HEK293 (cell line): ENCODE measurements at regions not wholly inside any gene's neighbourhood (a gene's known extent, or its start where the extent isn't known, plus 50 kb on each side); places are given as distances from the start of the nearest gene placed in this dataset.

Experiments
- CTCF ChIA-PET: fragments of 350-600 bp; formaldehyde crosslinking; extraction: SDS; loops from one replicate; lab custom pipeline; 2021; ENCODE audit warnings: antibody characterized with exemption; lab: Yijun Ruan, JAX
- POLR2A ChIA-PET: fragments of 300-600 bp; formaldehyde crosslinking; extraction: SDS; loops from one replicate; lab custom pipeline; 2020; ENCODE audit warnings: antibody characterized with exemption, inconsistent platforms; lab: Yijun Ruan, JAX
- H3K27ac ChIP-seq: fragments of 200-500 bp; sonication (Bioruptor generic); 2 replicates; pipeline ENCODE4 v1.5.1; 2014; ENCODE audit warnings: low read depth, low read length, control low read depth, inconsistent platforms; ENCODE audit errors: extremely low read depth
- H3K36me3 ChIP-seq, 2 experiments: fragments of 200-500 bp in 1 of 2; sonication (Bioruptor generic) in 1 of 2; 1 replicate in 1 of 2; 2 replicates in 1 of 2; pipeline ENCODE4 v1.5.1; 2014 to 2017; ENCODE audit warnings: inconsistent platforms in 2 of 2, low read length in 2 of 2; ENCODE audit not compliant: control insufficient read depth in 2 of 2, insufficient read depth in 1 of 2
- H3K4me1 ChIP-seq: fragments of 200-500 bp; sonication (Bioruptor generic); 2 replicates; pipeline ENCODE4 v1.5.1; 2014; ENCODE audit warnings: mild to moderate bottlenecking, low read length, inconsistent platforms; ENCODE audit not compliant: control insufficient read depth, insufficient read depth
- H3K4me3 ChIP-seq: 2 replicates; pipeline ENCODE4 v1.5.1; 2011; ENCODE audit warnings: low read depth, mild to moderate bottlenecking, control low read depth, low read length, moderate library complexity
- H3K9me3 ChIP-seq: fragments of 200-500 bp; sonication (Bioruptor generic); 2 replicates; pipeline ENCODE4 v1.5.1; 2014; ENCODE audit warnings: low read depth, low read length, inconsistent platforms; ENCODE audit not compliant: control insufficient read depth, insufficient read depth
- EGR2 ChIP-seq: fragments of 450-650 bp; formaldehyde crosslinking; IDR thresholded peaks from 2 replicates; pipeline ENCODE4 v1.5.1; 2016; ENCODE audit warnings: low read depth, missing biosample characterization, missing genetic modification characterization
- MEIS1 ChIP-seq: sonication (generic); formaldehyde crosslinking; IDR thresholded peaks from 2 replicates; pipeline ENCODE4 v1.8.1; 2022; ENCODE audit warnings: missing genetic modification reagents, mild to moderate bottlenecking, borderline replicate concordance
- OSR2 ChIP-seq: fragments of 450-650 bp; formaldehyde crosslinking; IDR thresholded peaks from 2 replicates; pipeline ENCODE4 v1.5.1; 2016; ENCODE audit warnings: missing biosample characterization, missing genetic modification characterization
- REPIN1 ChIP-seq: fragments of 450-650 bp; formaldehyde crosslinking; IDR thresholded peaks from 2 replicates; pipeline ENCODE4 v1.5.1; 2017; ENCODE audit warnings: missing biosample characterization, missing genetic modification characterization, low read depth
- ZFP69B ChIP-seq: fragments of 450-650 bp; formaldehyde crosslinking; IDR thresholded peaks from 2 replicates; pipeline ENCODE4 v1.5.1; 2016; ENCODE audit warnings: missing biosample characterization, missing genetic modification characterization
- ZIC2 ChIP-seq: fragments of 450-650 bp; formaldehyde crosslinking; IDR thresholded peaks from 2 replicates; pipeline ENCODE4 v1.5.1; 2016; ENCODE audit warnings: missing biosample characterization, missing genetic modification characterization
- ZNF174 ChIP-seq: fragments of 450-650 bp; formaldehyde crosslinking; IDR thresholded peaks from 2 replicates; pipeline ENCODE4 v1.5.0; 2017; ENCODE audit warnings: missing biosample characterization, mild to moderate bottlenecking, missing genetic modification characterization
- ZNF211 ChIP-seq: fragments of 450-650 bp; formaldehyde crosslinking; IDR thresholded peaks from 2 replicates; pipeline ENCODE4 v1.5.1; 2016; ENCODE audit warnings: low read depth, missing biosample characterization, missing genetic modification characterization
- ZNF292 ChIP-seq: fragments of 450-650 bp; formaldehyde crosslinking; IDR thresholded peaks from 2 replicates; pipeline ENCODE4 v1.5.1; 2016; ENCODE audit warnings: low read depth, missing biosample characterization, missing genetic modification characterization, borderline replicate concordance
- ZNF302 ChIP-seq: fragments of 450-650 bp; formaldehyde crosslinking; IDR thresholded peaks from 2 replicates; pipeline ENCODE4 v1.5.1; 2016; ENCODE audit warnings: missing biosample characterization, missing genetic modification characterization, low read depth
- ZNF530 ChIP-seq: fragments of 450-650 bp; formaldehyde crosslinking; IDR thresholded peaks from 2 replicates; pipeline ENCODE4 v1.5.1; 2016; ENCODE audit warnings: low read depth, missing biosample characterization, missing genetic modification characterization
- ZNF555 ChIP-seq: fragments of 450-650 bp; formaldehyde crosslinking; conservative IDR thresholded peaks from 2 replicates; pipeline ENCODE4 v1.5.1; 2017; ENCODE audit warnings: missing biosample characterization, mild to moderate bottlenecking, missing genetic modification characterization, inconsistent platforms
- ZNF560 ChIP-seq: fragments of 450-650 bp; formaldehyde crosslinking; IDR thresholded peaks from 2 replicates; pipeline ENCODE4 v1.5.1; 2017; ENCODE audit warnings: missing biosample characterization, missing genetic modification characterization, borderline replicate concordance
- ZNF571 ChIP-seq: fragments of 450-650 bp; formaldehyde crosslinking; IDR thresholded peaks from 2 replicates; pipeline ENCODE4 v1.5.0; 2017; ENCODE audit warnings: missing biosample characterization, missing genetic modification characterization
- ZNF585B ChIP-seq: fragments of 450-650 bp; formaldehyde crosslinking; IDR thresholded peaks from 2 replicates; pipeline ENCODE4 v1.5.1; 2016; ENCODE audit warnings: missing biosample characterization, missing genetic modification characterization
- ZNF624 ChIP-seq: fragments of 450-650 bp; formaldehyde crosslinking; IDR thresholded peaks from 2 replicates; pipeline ENCODE4 v1.5.1; 2017; ENCODE audit warnings: missing biosample characterization, missing genetic modification characterization
- ZNF658 ChIP-seq: fragments of 450-650 bp; formaldehyde crosslinking; IDR thresholded peaks from 2 replicates; pipeline ENCODE4; 2016; ENCODE audit warnings: missing biosample characterization, missing genetic modification characterization
- ZNF707 ChIP-seq: fragments of 450-650 bp; formaldehyde crosslinking; IDR thresholded peaks from 2 replicates; pipeline ENCODE4 v1.5.1; 2016; ENCODE audit warnings: missing biosample characterization, missing genetic modification characterization
- ZNF785 ChIP-seq: fragments of 450-650 bp; formaldehyde crosslinking; IDR thresholded peaks from 2 replicates; pipeline ENCODE4 v1.5.1; 2016; ENCODE audit warnings: missing biosample characterization, missing genetic modification characterization
- TF ChIP-seq, protein P1 (sequence below): fragments of 450-650 bp; formaldehyde crosslinking; IDR thresholded peaks from 2 replicates; pipeline ENCODE4 v1.5.1; 2016; ENCODE audit warnings: missing biosample characterization, missing genetic modification characterization
- TF ChIP-seq, protein P2 (sequence below): sonication (generic); formaldehyde crosslinking; IDR thresholded peaks from 2 replicates; pipeline ENCODE4 v1.8.1; 2022; ENCODE audit warnings: mild to moderate bottlenecking, moderate library complexity, missing genetic modification reagents
- TF ChIP-seq, protein P3 (sequence below): fragments of 450-650 bp; IDR thresholded peaks from 2 replicates; pipeline ENCODE4 v1.5.1; 2018; ENCODE audit warnings: missing biosample characterization, mild to moderate bottlenecking, missing genetic modification characterization
- TF ChIP-seq, protein P4 (sequence below): fragments of 450-650 bp; formaldehyde crosslinking; IDR thresholded peaks from 2 replicates; pipeline ENCODE4 v1.5.1; 2016; ENCODE audit warnings: missing biosample characterization, missing genetic modification characterization

- no peak for TF ChIP-seq ZNF707
Measured at GRCh38 chr4:160848901-160849760, 1314.7 kb downstream of the FSTL5 start (continued).

DNA sequence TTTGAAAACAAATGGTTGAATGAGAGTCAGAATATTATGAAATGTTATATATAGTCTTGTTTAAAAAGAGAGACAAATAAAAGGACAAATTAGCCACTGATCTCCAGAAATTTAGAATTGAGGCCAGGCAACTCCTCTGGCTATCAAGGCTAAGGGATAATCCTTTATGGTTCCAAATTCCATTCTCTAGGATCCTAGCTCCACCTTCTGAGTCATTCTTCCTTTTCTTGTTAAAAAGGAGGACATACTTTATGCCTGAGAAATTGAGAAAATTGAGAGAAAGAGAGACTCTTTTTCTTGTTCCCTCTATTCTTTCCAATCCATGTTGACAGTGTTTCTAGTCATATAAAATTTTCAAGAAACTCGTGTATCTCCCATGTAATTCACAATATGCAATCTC, 1299.5 kb downstream of the FSTL5 start:
- POLR2A ChIA-PET = no interaction called here
- TF ChIP-seq, protein P1, sequence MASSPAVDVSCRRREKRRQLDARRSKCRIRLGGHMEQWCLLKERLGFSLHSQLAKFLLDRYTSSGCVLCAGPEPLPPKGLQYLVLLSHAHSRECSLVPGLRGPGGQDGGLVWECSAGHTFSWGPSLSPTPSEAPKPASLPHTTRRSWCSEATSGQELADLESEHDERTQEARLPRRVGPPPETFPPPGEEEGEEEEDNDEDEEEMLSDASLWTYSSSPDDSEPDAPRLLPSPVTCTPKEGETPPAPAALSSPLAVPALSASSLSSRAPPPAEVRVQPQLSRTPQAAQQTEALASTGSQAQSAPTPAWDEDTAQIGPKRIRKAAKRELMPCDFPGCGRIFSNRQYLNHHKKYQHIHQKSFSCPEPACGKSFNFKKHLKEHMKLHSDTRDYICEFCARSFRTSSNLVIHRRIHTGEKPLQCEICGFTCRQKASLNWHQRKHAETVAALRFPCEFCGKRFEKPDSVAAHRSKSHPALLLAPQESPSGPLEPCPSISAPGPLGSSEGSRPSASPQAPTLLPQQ (tag by site-specific recombination) = no peak
- TF ChIP-seq MEIS1 (CRISPR knock-in tag) (no peak), ZNF530 (tag by site-specific recombination) (no peak), ZNF571 (tag by site-specific recombination) (no peak), ZNF302 (tag by site-specific recombination) (no peak), EGR2 (tag by site-specific recombination) (no peak), ZNF658 (tag by site-specific recombination) (no peak), ZNF560 (no peak), ZFP69B (tag by site-specific recombination) (no peak), ZNF292 (tag by site-specific recombination) (no peak)
- CTCF ChIA-PET = no interaction called here

DNA sequence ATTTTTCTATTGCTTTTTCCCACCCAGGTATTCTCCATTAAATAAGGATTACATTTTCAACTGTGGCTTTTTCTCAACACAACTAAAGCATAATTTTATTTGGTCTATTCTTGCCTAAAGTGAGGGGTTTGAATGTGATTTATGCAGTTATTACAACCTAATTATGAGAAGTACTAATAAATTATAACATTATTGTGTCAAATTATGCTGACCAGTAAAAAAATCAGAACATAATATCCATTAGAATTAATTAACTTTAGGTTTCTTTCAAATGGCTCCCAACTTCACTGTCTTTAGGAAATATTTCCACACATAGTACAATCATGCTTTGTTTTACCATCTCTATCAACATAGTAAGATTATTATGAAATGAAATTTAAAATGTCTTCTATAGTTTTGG, 1293.9 kb downstream of the FSTL5 start:
- H3K27ac ChIP-seq = no peak overlapping the region
- no peak overlapping the region for H3K4me3 ChIP-seq
- ChIA-PET CTCF (no interaction called here), POLR2A (no interaction called here)
- H3K4me1 ChIP-seq = no peaks in the 10 kb centered on the region
- TF ChIP-seq ZNF624 (tag by site-specific recombination) = no peak
- no peaks in the 10 kb centered on the region for H3K36me3 ChIP-seq
- no peaks in the 10 kb centered on the region for H3K9me3 ChIP-seq

More for the DNA sequence above, 1299.5 kb downstream of the FSTL5 start:
- H3K36me3 ChIP-seq = no peaks in the 10 kb centered on the region
- H3K27ac ChIP-seq = no peak overlapping the region
- H3K4me3 ChIP-seq = no peak overlapping the region
- no peaks in the 10 kb centered on the region for H3K4me1 ChIP-seq
- no peaks in the 10 kb centered on the region for H3K9me3 ChIP-seq

- Histone ChIP-seq H3K4me3 (no peak overlapping the region), H3K4me1 (no peaks in the 10 kb centered on the region), H3K36me3 (no peaks in the 10 kb centered on the region), H3K27ac (no peak overlapping the region), H3K9me3 (no peaks in the 10 kb centered on the region)
- POLR2A ChIA-PET = no interaction called here
- CTCF ChIA-PET = no interaction called here
- TF ChIP-seq, protein P2, sequence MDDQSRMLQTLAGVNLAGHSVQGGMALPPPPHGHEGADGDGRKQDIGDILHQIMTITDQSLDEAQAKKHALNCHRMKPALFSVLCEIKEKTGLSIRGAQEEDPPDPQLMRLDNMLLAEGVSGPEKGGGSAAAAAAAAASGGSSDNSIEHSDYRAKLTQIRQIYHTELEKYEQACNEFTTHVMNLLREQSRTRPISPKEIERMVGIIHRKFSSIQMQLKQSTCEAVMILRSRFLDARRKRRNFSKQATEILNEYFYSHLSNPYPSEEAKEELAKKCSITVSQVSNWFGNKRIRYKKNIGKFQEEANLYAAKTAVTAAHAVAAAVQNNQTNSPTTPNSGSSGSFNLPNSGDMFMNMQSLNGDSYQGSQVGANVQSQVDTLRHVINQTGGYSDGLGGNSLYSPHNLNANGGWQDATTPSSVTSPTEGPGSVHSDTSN (CRISPR knock-in tag) = no peak
- TF ChIP-seq, protein P3, sequence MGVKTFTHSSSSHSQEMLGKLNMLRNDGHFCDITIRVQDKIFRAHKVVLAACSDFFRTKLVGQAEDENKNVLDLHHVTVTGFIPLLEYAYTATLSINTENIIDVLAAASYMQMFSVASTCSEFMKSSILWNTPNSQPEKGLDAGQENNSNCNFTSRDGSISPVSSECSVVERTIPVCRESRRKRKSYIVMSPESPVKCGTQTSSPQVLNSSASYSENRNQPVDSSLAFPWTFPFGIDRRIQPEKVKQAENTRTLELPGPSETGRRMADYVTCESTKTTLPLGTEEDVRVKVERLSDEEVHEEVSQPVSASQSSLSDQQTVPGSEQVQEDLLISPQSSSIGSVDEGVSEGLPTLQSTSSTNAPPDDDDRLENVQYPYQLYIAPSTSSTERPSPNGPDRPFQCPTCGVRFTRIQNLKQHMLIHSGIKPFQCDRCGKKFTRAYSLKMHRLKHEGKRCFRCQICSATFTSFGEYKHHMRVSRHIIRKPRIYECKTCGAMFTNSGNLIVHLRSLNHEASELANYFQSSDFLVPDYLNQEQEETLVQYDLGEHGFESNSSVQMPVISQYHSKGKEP (tag by site-specific recombination) = no peak
- no peak for TF ChIP-seq OSR2 (tag by site-specific recombination)
- no peak for TF ChIP-seq ZNF174 (tag by site-specific recombination)
- TF ChIP-seq ZNF560 = no peak
- TF ChIP-seq ZNF785 (tag by site-specific recombination) = no peak
- TF ChIP-seq ZNF585B = no peak
- no peak for TF ChIP-seq ZNF211 (tag by site-specific recombination)
- TF ChIP-seq, protein P4, sequence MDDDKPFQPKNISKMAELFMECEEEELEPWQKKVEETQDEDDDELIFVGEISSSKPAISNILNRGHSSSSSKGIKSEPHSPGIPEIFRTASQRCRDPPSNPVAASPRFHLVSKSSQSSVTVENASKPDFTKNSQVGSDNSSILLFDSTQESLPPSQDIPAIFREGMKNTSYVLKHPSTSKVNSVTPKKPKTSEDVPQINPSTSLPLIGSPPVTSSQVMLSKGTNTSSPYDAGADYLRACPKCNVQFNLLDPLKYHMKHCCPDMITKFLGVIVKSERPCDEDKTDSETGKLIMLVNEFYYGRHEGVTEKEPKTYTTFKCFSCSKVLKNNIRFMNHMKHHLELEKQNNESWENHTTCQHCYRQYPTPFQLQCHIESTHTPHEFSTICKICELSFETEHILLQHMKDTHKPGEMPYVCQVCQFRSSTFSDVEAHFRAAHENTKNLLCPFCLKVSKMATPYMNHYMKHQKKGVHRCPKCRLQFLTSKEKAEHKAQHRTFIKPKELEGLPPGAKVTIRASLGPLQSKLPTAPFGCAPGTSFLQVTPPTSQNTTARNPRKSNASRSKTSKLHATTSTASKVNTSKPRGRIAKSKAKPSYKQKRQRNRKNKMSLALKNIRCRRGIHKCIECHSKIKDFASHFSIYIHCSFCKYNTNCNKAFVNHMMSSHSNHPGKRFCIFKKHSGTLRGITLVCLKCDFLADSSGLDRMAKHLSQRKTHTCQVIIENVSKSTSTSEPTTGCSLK (tag by site-specific recombination) = no peak
- TF ChIP-seq REPIN1 = no peak
- TF ChIP-seq ZIC2 (tag by site-specific recombination) = no peak
- TF ChIP-seq ZNF555 (tag by site-specific recombination) = no peak
Measured at GRCh38 chr4:160872491-160872890, 1291.3 kb downstream of the FSTL5 start.
